Endothelial cell of umbilical vein (primary cell): ENCODE measurements at regions not wholly inside any gene's neighbourhood (a gene's known extent, or its start where the extent isn't known, plus 50 kb on each side); places are given as distances from the start of the nearest gene placed in this dataset.

ENCODE experiments used
- BruUV-seq: library from RNA; stranded (reverse); fragments of 400-500 nt; replicated peaks from 2 replicates; lab custom pipeline; 2021; lab: Mats Ljungman, UMichigan
- CTCF ChIA-PET: fragments of 300-600, 350-600 bp; sonication (Branson Sonifier 250); formaldehyde crosslinking; loops from one replicate; lab custom pipeline; 2021; ENCODE audit warnings: antibody characterized with exemption, inconsistent platforms; lab: Charles Lee
- POLR2A ChIA-PET: fragments of 300-600, 350-600 bp; sonication (Branson Sonifier 250); formaldehyde crosslinking; loops from one replicate; lab custom pipeline; 2021; ENCODE audit warnings: antibody characterized with exemption, inconsistent platforms; lab: Charles Lee
- DNase-seq: peaks from one replicate; pipeline ENCODE4 v3.0.0-alpha.2; 2011; ENCODE audit warnings: low read depth, low spot score
- FAIRE-seq: peaks from 2 replicates; lab custom pipeline; 2011; peaks lifted over from hg19 to GRCh38; lab: Jason Lieb, UNC
- H2AFZ ChIP-seq: 2 replicates; pipeline ENCODE4 v1.6.0; 2012; ENCODE audit warnings: low read depth, low read length, control low read depth, inconsistent platforms
- H3K27ac ChIP-seq: 2 replicates; pipeline ENCODE4 v1.5.1; 2011; ENCODE audit warnings: low read depth, mild to moderate bottlenecking, control low read depth, low read length, moderate library complexity; ENCODE audit not compliant: insufficient read depth
- H3K27me3 ChIP-seq, 2 experiments: 2 replicates each; pipeline versions ENCODE4 v1.6.0 to v1.6.1; 2011; ENCODE audit warnings: low read length in 2 of 2, mixed read lengths in 1 of 2; ENCODE audit not compliant: control insufficient read depth in 2 of 2, insufficient read depth in 2 of 2
- H3K36me3 ChIP-seq, 2 experiments: 2 replicates in 1 of 2; 3 replicates in 1 of 2; pipeline ENCODE4 v1.5.1; 2011; ENCODE audit warnings: low read length in 2 of 2, mild to moderate bottlenecking in 1 of 2, moderate library complexity in 1 of 2; ENCODE audit not compliant: control insufficient read depth in 2 of 2, insufficient read depth in 2 of 2; ENCODE audit errors: extremely low read depth in 1 of 2
- H3K4me1 ChIP-seq: 3 replicates; pipeline ENCODE4 v1.5.1; 2011; ENCODE audit warnings: mild to moderate bottlenecking, low read length; ENCODE audit not compliant: control insufficient read depth, insufficient read depth; ENCODE audit errors: extremely low read depth
- H3K4me2 ChIP-seq: 2 replicates; pipeline ENCODE4 v1.6.1; 2011; ENCODE audit warnings: low read length, control low read depth, mixed read lengths; ENCODE audit not compliant: insufficient read depth
- H3K4me3 ChIP-seq, 3 experiments: fragments of 200-600 bp in 1 of 3; sonication (generic), shearing (Covaris generic) in 1 of 3; replicated peaks in 1 of 3; 2 replicates each; pipeline ENCODE4 v1.5.1; 2011 to 2016; ENCODE audit warnings: control low read depth in 3 of 3, low read length in 3 of 3, mild to moderate bottlenecking in 2 of 3, inconsistent platforms in 1 of 3, low read depth in 1 of 3, moderate library complexity in 1 of 3; ENCODE audit not compliant: insufficient read depth in 1 of 3
- H3K79me2 ChIP-seq: 2 replicates; pipeline ENCODE4 v1.6.0; 2012; ENCODE audit warnings: low read length, inconsistent platforms; ENCODE audit not compliant: control insufficient read depth, insufficient read depth
- H3K9ac ChIP-seq: replicated peaks from 2 replicates; pipeline ENCODE3; 2011; ENCODE audit warnings: low read length, control low read depth; ENCODE audit not compliant: insufficient read depth; ENCODE audit errors: extremely low read depth
- H3K9me1 ChIP-seq: replicated peaks from 3 replicates; pipeline ENCODE4 v1.6.0; 2011; ENCODE audit warnings: mild to moderate bottlenecking, low read length; ENCODE audit not compliant: control insufficient read depth, insufficient read depth; ENCODE audit errors: extremely low read depth
- H3K9me3 ChIP-seq: replicated peaks from 2 replicates; pipeline ENCODE4 v1.5.1; 2012; ENCODE audit warnings: low read length, inconsistent platforms; ENCODE audit not compliant: control insufficient read depth, insufficient read depth
- H4K20me1 ChIP-seq: replicated peaks from 2 replicates; pipeline ENCODE3; 2011; ENCODE audit warnings: mild to moderate bottlenecking, low read length; ENCODE audit not compliant: control insufficient read depth, insufficient read depth; ENCODE audit errors: extremely low read depth
- CTCF ChIP-seq, 2 donors: IDR thresholded peaks; 1 replicate in 1 of 2; 2 replicates in 1 of 2; pipeline ENCODE4 v1.5.1; 2011; ENCODE audit warnings: low read length in 2 of 2, mild to moderate bottlenecking in 2 of 2, moderate library complexity in 2 of 2, control low read depth in 1 of 2, inconsistent platforms in 1 of 2, low read depth in 1 of 2; ENCODE audit not compliant: insufficient read depth in 1 of 2; ENCODE audit errors: extremely low read depth in 1 of 2
- EZH2 ChIP-seq: IDR thresholded peaks from 2 replicates; pipeline ENCODE4 v1.6.1; 2012; ENCODE audit warnings: borderline replicate concordance, low read depth, mild to moderate bottlenecking, moderate library complexity, low read length, inconsistent platforms; ENCODE audit not compliant: severe bottlenecking
- FOS ChIP-seq: IDR thresholded peaks from 2 replicates; pipeline ENCODE4 v1.6.1; 2011; ENCODE audit warnings: mild to moderate bottlenecking, low read length, moderate library complexity, borderline replicate concordance; ENCODE audit not compliant: insufficient read depth
- GATA2 ChIP-seq: IDR thresholded peaks from 2 replicates; pipeline ENCODE4 v1.7.0; 2011; ENCODE audit warnings: low read depth, mild to moderate bottlenecking, moderate library complexity, mixed read lengths, low read length; ENCODE audit not compliant: insufficient read length, insufficient read depth
- JUN ChIP-seq: IDR thresholded peaks from 2 replicates; pipeline ENCODE4 v1.6.1; 2011; ENCODE audit warnings: borderline replicate concordance, low read depth; ENCODE audit not compliant: insufficient read length, insufficient read depth
- MYC ChIP-seq: IDR thresholded peaks from one replicate; pipeline ENCODE4 v1.6.1; 2011; ENCODE audit warnings: mild to moderate bottlenecking, low read depth, low read length
- POLR2A ChIP-seq: IDR thresholded peaks from 2 replicates; pipeline ENCODE4 v1.6.1; 2012; ENCODE audit warnings: low read depth, mild to moderate bottlenecking, control low read depth, low read length
- POLR2AphosphoS5 ChIP-seq: IDR thresholded peaks from 2 replicates; pipeline ENCODE4 v1.6.1; 2012; ENCODE audit warnings: low read depth, mild to moderate bottlenecking, control low read depth, low read length, moderate library complexity; ENCODE audit not compliant: insufficient read depth
- dilution Hi-C: fragments of 300-500 bp; cut with MboI; formaldehyde crosslinking; loops from one replicate; pipeline ENCODE4 v1.15.0; 2019; ENCODE audit warnings: low sequenced_read_pairs; ENCODE audit not compliant: extremely low pct_ligation_motif_present
- intact Hi-C: fragments of 100-400 bp; cut with micrococcal nuclease; formaldehyde crosslinking; loops from one replicate; pipeline ENCODE4 v1.10.0; 2022
- TF ChIP-seq, protein P1 (sequence below): IDR thresholded peaks from 2 replicates; pipeline ENCODE4 v1.6.1; 2011; ENCODE audit not compliant: insufficient read depth, insufficient read length

GRCh38 chr10:61835946-61836887, 65.3 kb upstream of the ARID5B start:
- Histone ChIP-seq H3K4me3 (no peak overlapping the region), H4K20me1 (no peaks in the 10 kb centered on the region), H3K36me3 (no peaks in the 10 kb centered on the region), H3K9me3 (no peaks in the 10 kb centered on the region), H3K27ac (peak overlapping the region; percentile 81), H3K9ac (peak overlapping the region; percentile 54), H3K79me2 (no peaks in the 10 kb centered on the region), H3K9me1 (no peaks in the 10 kb centered on the region), H2AFZ (peak overlapping the region; percentile 31), H3K27me3 (no peaks in the 10 kb centered on the region), H3K4me2 (peak overlapping the region; percentile 86), H3K4me1 (peaks cover 35% of the 10 kb centered on the region)
- TF ChIP-seq EZH2: no peak
- no peak for TF ChIP-seq FOS
- no peak for TF ChIP-seq POLR2AphosphoS5
- TF ChIP-seq MYC: no peak
- no peak for TF ChIP-seq CTCF (IDR thresholded peaks at IDR 0.05; ENCODE audit: extremely low read depth in 1 of 2, insufficient read depth in 1 of 2, low read depth in 1 of 2, low read length in 2 of 2)
- TF ChIP-seq, protein P1, sequence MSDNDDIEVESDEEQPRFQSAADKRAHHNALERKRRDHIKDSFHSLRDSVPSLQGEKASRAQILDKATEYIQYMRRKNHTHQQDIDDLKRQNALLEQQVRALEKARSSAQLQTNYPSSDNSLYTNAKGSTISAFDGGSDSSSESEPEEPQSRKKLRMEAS: no peak
- TF ChIP-seq JUN: no peak
- TF ChIP-seq GATA2: no peak
- TF ChIP-seq POLR2A: no peak
- FAIRE-seq (peak; percentile 12), DNase-seq (no peak)
- intact Hi-C loops (loop anchor here (1.0 to 5.0 kb wide), 16 partner anchors 33 to 1020 kb away; partner anchors contain the start of gene RHOBTB1), dilution Hi-C loops (no loop called here)
- POLR2A ChIA-PET: interaction anchor here (1.9 kb wide), 1 partner anchor 64 kb away, joined by 13 read pairs; no protein-coding TSS in a partner anchor
- CTCF ChIA-PET: interaction anchor here (0.6 to 6.7 kb wide), 15 partner anchors 31 to 893 kb away, joined by 3 to 165 read pairs (median 6); no protein-coding TSS in a partner anchor
- BruUV-seq: TSS peak; percentile 21
